ENCODE measurements at regions not wholly inside any gene's neighbourhood (a gene's known extent, or its start where the extent isn't known, plus 50 kb on each side); places are given as distances from the start of the nearest gene placed in this dataset.

GRCh38 chr17:83170571-83171260 is 91.3 kb downstream of the METRNL start:
- Histone ChIP-seq H3K9ac (ENCODE audit: control insufficient read depth, insufficient read depth, low read length) (no peak overlapping the region), H3K27me3 (replicated peaks in 1 of 2; ENCODE audit: control insufficient read depth in 2 of 2, insufficient read depth in 2 of 2, low read length in 1 of 2) (peaks cover 0 to 3% of the 10 kb centered on the region in 2 experiments; a peak in 1 of 4 replicates), H3K4me2 (ENCODE audit: control insufficient read depth, insufficient read depth) (no peak overlapping the region), H3K79me2 (ENCODE audit: control insufficient read depth, insufficient read depth, low read length) (no peaks in the 10 kb centered on the region), H4K20me1 (ENCODE audit: control insufficient read depth, insufficient read depth) (no peaks in the 10 kb centered on the region), H3K4me1 (ENCODE audit: control insufficient read depth, insufficient read depth, low read length) (peaks cover 18% of the 10 kb centered on the region), H3K27ac (ENCODE audit: control insufficient read depth, insufficient read depth) (no peak overlapping the region), H3K4me3 (no peak overlapping the region), H3K36me3 (ENCODE audit: control insufficient read depth in 2 of 2, insufficient read depth in 2 of 2, low read length in 1 of 2) (no peaks in the 10 kb centered on the region), H2AFZ (ENCODE audit: control insufficient read depth, low read depth, low read length) (no peak overlapping the region), H3K9me3 (replicated peaks; ENCODE audit: control insufficient read depth, insufficient read depth, low read length) (no peaks in the 10 kb centered on the region)
- 27% methylated on average over 9 of the region's 9 CpGs for WGBS (ENCODE audit: insufficient coverage, insufficient replicate concordance, low lambda C conversion rate, missing lambda C conversion rate)
- no peak for FAIRE-seq
- peak; percentile 34; the same call in 2 of the 3 replicates for ATAC-seq
- DNase-seq (ENCODE audit: low read depth, low spot score) = no peak
- SMC1A ChIA-PET (ENCODE audit: uncharacterized antibody, unreplicated experiment) = no interaction called here
- TF ChIP-seq GABPA (IDR thresholded peaks at IDR 0.05; ENCODE audit: low read depth) (no peak), TCF7 (IDR thresholded peaks at IDR 0.05; ENCODE audit: borderline replicate concordance) (peak; percentile 74), SIN3A (IDR thresholded peaks at IDR 0.05; ENCODE audit: low read depth, low read length) (no peak), RUNX3 (IDR thresholded peaks at IDR 0.05; ENCODE audit: low read length) (peak; percentile 63), KAT2A (conservative IDR thresholded peaks at IDR 0.05; ENCODE audit: control insufficient read depth, low read depth, low read length) (no peak), NFIC (IDR thresholded peaks at IDR 0.05; ENCODE audit: low read depth, low read length) (0 out of 2 replicates have a peak, but pooled peaks have one; percentile 30), EED (IDR thresholded peaks at IDR 0.05; ENCODE audit: low read depth) (0 out of 2 replicates have a peak, but pooled peaks have one; percentile 50)
- POLR2A ChIA-PET = no interaction called here
- intact Hi-C loops (cut with micrococcal nuclease; ENCODE audit: unreplicated experiment) = no loop called here
- in situ Hi-C loops (cut with MboI) = no loop called here
- CTCF ChIA-PET = interaction anchor here (1.5 kb wide), 1 partner anchor 9 kb away, joined by 4 read pairs; no protein-coding TSS in a partner anchor
- RAD21 ChIA-PET (ENCODE audit: unreplicated experiment) = no interaction called here
- no TSS peak for BruUV-seq (replicated peaks)

- Histone ChIP-seq H3K27me3 (replicated peaks in 1 of 2; ENCODE audit: control insufficient read depth in 2 of 2, insufficient read depth in 2 of 2, low read length in 1 of 2) (peaks cover 0 to 3% of the 10 kb centered on the region in 2 experiments; a peak in 1 of 4 replicates), H3K27ac (ENCODE audit: control insufficient read depth, insufficient read depth) (no peak overlapping the region), H3K4me2 (ENCODE audit: control insufficient read depth, insufficient read depth) (no peak overlapping the region), H3K36me3 (ENCODE audit: control insufficient read depth in 2 of 2, insufficient read depth in 2 of 2, low read length in 1 of 2) (no peaks in the 10 kb centered on the region), H3K9ac (ENCODE audit: control insufficient read depth, insufficient read depth, low read length) (no peak overlapping the region), H3K9me3 (replicated peaks; ENCODE audit: control insufficient read depth, insufficient read depth, low read length) (no peaks in the 10 kb centered on the region), H2AFZ (ENCODE audit: control insufficient read depth, low read depth, low read length) (no peak overlapping the region), H3K4me3 (no peak overlapping the region), H4K20me1 (ENCODE audit: control insufficient read depth, insufficient read depth) (no peaks in the 10 kb centered on the region), H3K79me2 (ENCODE audit: control insufficient read depth, insufficient read depth, low read length) (no peaks in the 10 kb centered on the region), H3K4me1 (ENCODE audit: control insufficient read depth, insufficient read depth, low read length) (peaks cover 22% of the 10 kb centered on the region)
- ChIA-PET CTCF (no interaction called here), SMC1A (ENCODE audit: uncharacterized antibody, unreplicated experiment) (no interaction called here), POLR2A (no interaction called here), RAD21 (ENCODE audit: unreplicated experiment) (no interaction called here)
- no peak for DNase-seq (ENCODE audit: low read depth, low spot score)
- FAIRE-seq = no peak
- TF ChIP-seq YY1 (IDR thresholded peaks at IDR 0.05; ENCODE audit: low read depth, low read length) (no peak), IRF3 (IDR thresholded peaks at IDR 0.05) (no peak), FOXM1 (IDR thresholded peaks at IDR 0.05; ENCODE audit: low read depth, low read length) (no peak), MYB (IDR thresholded peaks at IDR 0.05; ENCODE audit: borderline replicate concordance, low read depth, low read length) (no peak), ZNF274 (IDR thresholded peaks at IDR 0.05; ENCODE audit: insufficient read depth, insufficient read length) (no peak), SP1 (IDR thresholded peaks at IDR 0.05; ENCODE audit: low read depth, low read length) (no peak), ESRRA (IDR thresholded peaks at IDR 0.05; ENCODE audit: low read length) (no peak)
- TF ChIP-seq, protein P1, sequence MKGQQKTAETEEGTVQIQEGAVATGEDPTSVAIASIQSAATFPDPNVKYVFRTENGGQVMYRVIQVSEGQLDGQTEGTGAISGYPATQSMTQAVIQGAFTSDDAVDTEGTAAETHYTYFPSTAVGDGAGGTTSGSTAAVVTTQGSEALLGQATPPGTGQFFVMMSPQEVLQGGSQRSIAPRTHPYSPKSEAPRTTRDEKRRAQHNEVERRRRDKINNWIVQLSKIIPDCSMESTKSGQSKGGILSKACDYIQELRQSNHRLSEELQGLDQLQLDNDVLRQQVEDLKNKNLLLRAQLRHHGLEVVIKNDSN (IDR thresholded peaks at IDR 0.05; ENCODE audit: borderline replicate concordance, extremely low read length, insufficient read depth, low read depth, low read length) = no peak
- WGBS (ENCODE audit: insufficient coverage, insufficient replicate concordance, low lambda C conversion rate, missing lambda C conversion rate) = 60% methylated on average over 21 of the region's 21 CpGs
- no TSS peak for BruUV-seq (replicated peaks)
- ATAC-seq = no peak
- intact Hi-C loops (cut with micrococcal nuclease; ENCODE audit: unreplicated experiment) = no loop called here
- in situ Hi-C loops (cut with MboI) = no loop called here
These were observed 92.3 kb downstream of the METRNL start for GRCh38 chr17:83171661-83172060.

Measured in GM12878 (cell line).